ENCODE measurements at regions not wholly inside any gene's neighbourhood (a gene's known extent, or its start where the extent isn't known, plus 50 kb on each side); places are given as distances from the start of the nearest gene placed in this dataset.

DNA sequence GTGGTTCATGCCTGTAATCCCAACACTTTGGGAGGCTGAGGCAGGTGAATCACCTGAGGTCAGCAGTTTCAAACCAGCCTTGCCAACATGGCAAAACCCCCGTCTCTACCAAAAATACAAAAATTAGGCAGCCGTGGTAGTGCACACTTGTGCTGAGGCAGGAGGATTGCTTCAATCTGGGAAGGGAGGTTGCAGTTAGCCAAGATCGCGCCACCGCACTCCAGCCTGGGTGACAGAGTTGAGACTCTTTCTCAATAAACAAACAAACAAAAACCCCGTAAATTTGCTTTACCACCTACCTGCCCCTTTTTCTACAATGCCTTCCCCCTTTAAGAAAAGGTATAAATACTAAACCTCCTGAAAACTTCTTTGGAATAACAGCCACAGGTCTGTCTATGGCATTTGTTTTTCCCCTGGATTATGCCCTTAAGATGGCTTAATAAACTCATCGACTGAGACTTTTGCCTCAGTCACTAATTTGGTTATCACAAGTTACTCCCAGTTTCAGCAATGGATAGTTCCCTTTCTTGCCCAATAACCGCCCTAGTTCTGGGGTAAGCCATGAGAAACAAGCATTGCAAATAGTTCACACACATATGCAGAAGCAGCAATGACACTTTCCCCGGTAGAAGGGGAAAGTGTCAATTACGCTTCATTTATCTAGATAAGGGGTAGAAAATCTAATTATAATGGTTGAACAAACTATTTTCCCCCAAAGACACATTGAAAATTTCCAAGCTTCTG, 52.8 kb upstream of the SVIL start:
- no peak overlapping the region for H3K14ac ChIP-seq (ENCODE audit: insufficient read depth, low read length)
- peak overlapping the region; percentile 17 for H3K4me2 ChIP-seq (ENCODE audit: insufficient read depth, insufficient read length, low read length)
- no peak overlapping the region for H2BK20ac ChIP-seq (ENCODE audit: low read depth, low read length, poor library complexity, severe bottlenecking)
- H2BK15ac ChIP-seq (ENCODE audit: low read depth, low read length): no peak overlapping the region
- no peak overlapping the region for H4K5ac ChIP-seq (ENCODE audit: insufficient read length, low read depth, low read length)
- H3K23ac ChIP-seq (ENCODE audit: insufficient read length, low read depth, low read length): no peak overlapping the region
- 100% methylated on average over 1 of the region's 10 CpGs for WGBS (ENCODE audit: extremely low coverage, insufficient read length, low lambda C conversion rate)
- Mint-ChIP-seq H3K4me1 (peaks cover 59 to 64% of the 10 kb centered on the region in 2 experiments), H3K9me3 (no peaks in the 10 kb centered on the region; a peak in 1 of 5 replicates), H3K36me3 (ENCODE audit: insufficient read depth in 1 of 3, low read depth in 3 of 3) (peaks cover 13 to 22% (median 19%) of the 10 kb centered on the region in 3 experiments; a peak in 6 of 7 replicates), H3K27ac (peak overlapping the region; percentile 84 to 99 (median 94); a peak in 6 of 7 replicates), H3K27me3 (ENCODE audit: low read depth) (no peaks in the 10 kb centered on the region), H3K4me3 (peak overlapping the region in 1 of 2 experiments; percentile 25; a peak in 1 of 5 replicates)
- H4K20me1 ChIP-seq (ENCODE audit: control insufficient read depth, insufficient read depth, insufficient read length): no peaks in the 10 kb centered on the region
- H3K27me3 ChIP-seq (ENCODE audit: insufficient read depth, low read length): no peaks in the 10 kb centered on the region
- H3T11ph ChIP-seq (ENCODE audit: low read length): no peak overlapping the region
- no peaks in the 10 kb centered on the region for H3K79me2 ChIP-seq (ENCODE audit: insufficient read depth, low read length)
- no peak overlapping the region for H3K9ac ChIP-seq (ENCODE audit: extremely low read depth, insufficient read length, low read length)
- H3K27ac ChIP-seq (ENCODE audit: insufficient read length, low read depth, low read length): peak overlapping the region; percentile 51
- H2BK120ac ChIP-seq (ENCODE audit: low read depth, low read length, poor library complexity, severe bottlenecking): no peak overlapping the region
- TF ChIP-seq, protein P1, sequence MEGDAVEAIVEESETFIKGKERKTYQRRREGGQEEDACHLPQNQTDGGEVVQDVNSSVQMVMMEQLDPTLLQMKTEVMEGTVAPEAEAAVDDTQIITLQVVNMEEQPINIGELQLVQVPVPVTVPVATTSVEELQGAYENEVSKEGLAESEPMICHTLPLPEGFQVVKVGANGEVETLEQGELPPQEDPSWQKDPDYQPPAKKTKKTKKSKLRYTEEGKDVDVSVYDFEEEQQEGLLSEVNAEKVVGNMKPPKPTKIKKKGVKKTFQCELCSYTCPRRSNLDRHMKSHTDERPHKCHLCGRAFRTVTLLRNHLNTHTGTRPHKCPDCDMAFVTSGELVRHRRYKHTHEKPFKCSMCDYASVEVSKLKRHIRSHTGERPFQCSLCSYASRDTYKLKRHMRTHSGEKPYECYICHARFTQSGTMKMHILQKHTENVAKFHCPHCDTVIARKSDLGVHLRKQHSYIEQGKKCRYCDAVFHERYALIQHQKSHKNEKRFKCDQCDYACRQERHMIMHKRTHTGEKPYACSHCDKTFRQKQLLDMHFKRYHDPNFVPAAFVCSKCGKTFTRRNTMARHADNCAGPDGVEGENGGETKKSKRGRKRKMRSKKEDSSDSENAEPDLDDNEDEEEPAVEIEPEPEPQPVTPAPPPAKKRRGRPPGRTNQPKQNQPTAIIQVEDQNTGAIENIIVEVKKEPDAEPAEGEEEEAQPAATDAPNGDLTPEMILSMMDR (conservative IDR thresholded peaks at IDR 0.05): no peak
- H2BK5ac ChIP-seq (ENCODE audit: insufficient read length, low read length): no peak overlapping the region
- no peaks in the 10 kb centered on the region for H3K79me1 ChIP-seq (ENCODE audit: insufficient read depth, low read depth, low read length, poor library complexity, severe bottlenecking)
- no peak overlapping the region for H2AFZ ChIP-seq (ENCODE audit: low read length)
- H3K23me2 ChIP-seq (ENCODE audit: insufficient read length, low read depth, low read length, poor library complexity, severe bottlenecking): no peaks in the 10 kb centered on the region
- H4K8ac ChIP-seq (replicated peaks; ENCODE audit: insufficient read length, low read depth, low read length): no peak overlapping the region
- H3K4ac ChIP-seq (ENCODE audit: low read depth, low read length): no peak overlapping the region
- no peak overlapping the region for H3K18ac ChIP-seq (ENCODE audit: insufficient read length, low read depth, low read length)
- no peaks in the 10 kb centered on the region for H3K9me3 ChIP-seq (ENCODE audit: control insufficient read depth, low read depth, low read length)
- H2AK5ac ChIP-seq (ENCODE audit: insufficient read length, low read length): no peak overlapping the region
- no peak overlapping the region for H3K56ac ChIP-seq (ENCODE audit: insufficient read length, low read depth, low read length)
- H2BK12ac ChIP-seq (ENCODE audit: insufficient read length, low read depth, low read length): no peak overlapping the region
- no peak overlapping the region for H4K91ac ChIP-seq (ENCODE audit: insufficient read length, low read depth, low read length)
- DNase-seq: no peak
- peaks cover 11% of the 10 kb centered on the region for H3K4me1 ChIP-seq (ENCODE audit: insufficient read depth, low read length)
